SK-N-SH (cell line): ENCODE measurements at regions not wholly inside any gene's neighbourhood (a gene's known extent, or its start where the extent isn't known, plus 50 kb on each side); places are given as distances from the start of the nearest gene placed in this dataset.
A peak's percentile ranks its signal among the peaks of the same experiment; 100 is the strongest.

Experiments
- CTCF ChIA-PET: fragments of 300-600, 350-600 bp; formaldehyde crosslinking; extraction: SDS; loops from one replicate; lab custom pipeline; 2021; lab: Yijun Ruan, JAX
- POLR2A ChIA-PET: fragments of 350-600 bp; sonication (Branson Sonifier 250); formaldehyde crosslinking; extraction: SDS; loops from one replicate; lab custom pipeline; 2020; ENCODE audit warnings: antibody characterized with exemption, inconsistent platforms; lab: Yijun Ruan, JAX
- DNase-seq: peaks from one replicate; pipeline ENCODE4 v3.0.0; 2012
- H2AFZ ChIP-seq: fragments of 200-600 bp; sonication (generic); 2 replicates; pipeline ENCODE4 v1.8.1; 2016; ENCODE audit warnings: antibody characterized with exemption, mild to moderate bottlenecking, low read depth
- H3F3A ChIP-seq: fragments of 200-600 bp; sonication (generic); replicated peaks from 2 replicates; pipeline ENCODE3; 2016; ENCODE audit warnings: antibody characterized with exemption, mild to moderate bottlenecking; ENCODE audit not compliant: insufficient read depth
- H3K27ac ChIP-seq, 2 experiments: fragments of 200-500 bp in 1 of 2; fragments of 200-600 bp in 1 of 2; sonication (Bioruptor generic) in 1 of 2; sonication (generic), shearing (Covaris generic) in 1 of 2; 2 replicates each; pipeline versions ENCODE4 v1.5.1 to v1.6.1; 2014 to 2016; ENCODE audit warnings: low read depth in 2 of 2, inconsistent platforms in 1 of 2, low read length in 1 of 2, mild to moderate bottlenecking in 1 of 2, mixed read lengths in 1 of 2
- H3K27me3 ChIP-seq: fragments of 200-600 bp; sonication (generic), shearing (Covaris generic); 2 replicates; pipeline ENCODE4 v1.6.1; 2016; ENCODE audit warnings: mixed run types; ENCODE audit not compliant: insufficient read depth
- H3K36me3 ChIP-seq, 2 experiments: fragments of 200-500 bp in 1 of 2; fragments of 200-600 bp in 1 of 2; sonication (Bioruptor generic) in 1 of 2; sonication (generic) in 1 of 2; replicated peaks in 1 of 2; 2 replicates each; pipeline versions ENCODE3 to v1.5.1; 2014 to 2016; ENCODE audit warnings: low read length in 1 of 2, mild to moderate bottlenecking in 1 of 2; ENCODE audit not compliant: insufficient read depth in 2 of 2, control insufficient read depth in 1 of 2
- H3K4me1 ChIP-seq, 2 experiments: fragments of 200-500 bp in 1 of 2; fragments of 200-600 bp in 1 of 2; sonication (Bioruptor generic) in 1 of 2; sonication (generic), shearing (Covaris generic) in 1 of 2; 2 replicates each; pipeline versions ENCODE4 v1.5.1 to v1.6.1; 2014 to 2016; ENCODE audit warnings: low read depth in 1 of 2, low read length in 1 of 2, mixed run types in 1 of 2; ENCODE audit not compliant: insufficient read depth in 2 of 2, control insufficient read depth in 1 of 2
- H3K4me2 ChIP-seq: fragments of 200-600 bp; sonication (generic), shearing (Covaris generic); 2 replicates; pipeline ENCODE4 v1.6.1; 2017; ENCODE audit warnings: mixed run types
- H3K4me3 ChIP-seq, 2 experiments: fragments of 200-500 bp in 1 of 2; fragments of 200-600 bp in 1 of 2; sonication (Bioruptor generic) in 1 of 2; sonication (generic), shearing (Covaris generic) in 1 of 2; 2 replicates each; pipeline versions ENCODE4 v1.5.1 to v1.8.1; 2014 to 2016; ENCODE audit warnings: low read depth in 2 of 2, inconsistent platforms in 1 of 2, low read length in 1 of 2, mild to moderate bottlenecking in 1 of 2, mixed read lengths in 1 of 2, moderate library complexity in 1 of 2
- H3K79me2 ChIP-seq: fragments of 200-600 bp; sonication (generic); 2 replicates; pipeline ENCODE4 v1.8.1; 2017; ENCODE audit warnings: mild to moderate bottlenecking; ENCODE audit not compliant: insufficient read depth
- H3K9ac ChIP-seq: fragments of 200-600 bp; sonication (generic); 2 replicates; pipeline ENCODE4 v1.6.1; 2017; ENCODE audit warnings: mixed run types
- H3K9me2 ChIP-seq: fragments of 200-600 bp; sonication (generic); 2 replicates; pipeline ENCODE4 v1.6.1; 2017; ENCODE audit warnings: mixed run types
- H3K9me3 ChIP-seq: fragments of 200-600 bp; sonication (generic); 2 replicates; pipeline ENCODE4 v1.6.1; 2017; ENCODE audit warnings: mixed run types, mild to moderate bottlenecking, moderate library complexity
- H4K20me1 ChIP-seq: fragments of 200-600 bp; sonication (generic); 2 replicates; pipeline ENCODE4 v1.6.1; 2017; ENCODE audit warnings: mild to moderate bottlenecking, mixed run types; ENCODE audit not compliant: insufficient read depth
- CTCF ChIP-seq: fragments of 200-600 bp; sonication (generic); IDR thresholded peaks from 2 replicates; pipeline ENCODE4 v1.6.1; 2017; ENCODE audit warnings: antibody characterized with exemption, mild to moderate bottlenecking, moderate library complexity
- FOSL2 ChIP-seq: IDR thresholded peaks from 2 replicates; pipeline ENCODE4 v1.4.0; 2012; ENCODE audit warnings: low read depth, mild to moderate bottlenecking, moderate library complexity, borderline replicate concordance
- JUND ChIP-seq: IDR thresholded peaks from 2 replicates; pipeline ENCODE4 v1.4.0; 2012
- NRF1 ChIP-seq: IDR thresholded peaks from 2 replicates; pipeline ENCODE4 v1.6.1; 2012; ENCODE audit warnings: low read depth, mild to moderate bottlenecking, low read length
- RAD21 ChIP-seq: IDR thresholded peaks from 2 replicates; pipeline ENCODE4 v1.6.1; 2012; ENCODE audit warnings: mild to moderate bottlenecking, low read length
- SIN3A ChIP-seq: IDR thresholded peaks from 2 replicates; pipeline ENCODE4 v1.6.1; 2012; ENCODE audit warnings: low read depth, mild to moderate bottlenecking, low read length, moderate library complexity, borderline replicate concordance
- USF1 ChIP-seq: IDR thresholded peaks from 2 replicates; pipeline ENCODE4 v1.4.0; 2012; ENCODE audit warnings: low read depth, borderline replicate concordance
- YY1 ChIP-seq: IDR thresholded peaks from 2 replicates; pipeline ENCODE4 v1.4.0; 2012; ENCODE audit warnings: low read depth, mild to moderate bottlenecking
- ZBTB33 ChIP-seq: IDR thresholded peaks from 2 replicates; pipeline ENCODE4 v1.4.0; 2012; ENCODE audit warnings: low read depth, borderline replicate concordance
- WGBS: methylation state at CpG from one replicate; pipeline ENCODE4 v1.1.6; 2017; ENCODE audit warnings: low lambda C conversion rate; 5-methylcytosine and 5-hydroxymethylcytosine counted together

- POLR2A ChIA-PET: no interaction called here
- no peaks in the 10 kb centered on the region for H3K27me3 ChIP-seq
- 20% methylated on average over 1 of the region's 1 CpG for WGBS
- H3K4me3 ChIP-seq: no peak overlapping the region
- no peaks in the 10 kb centered on the region for H4K20me1 ChIP-seq
- no peak overlapping the region for H3K9ac ChIP-seq
- H3F3A ChIP-seq: peaks cover 4% of the 10 kb centered on the region
- TF ChIP-seq FOSL2: no peak
- no peak for TF ChIP-seq SIN3A
- TF ChIP-seq YY1: no peak
- no peak for TF ChIP-seq JUND
- H3K4me1 ChIP-seq: peaks cover 0 to 4% of the 10 kb centered on the region in 2 experiments; a peak in 2 of 4 replicates
- no peak overlapping the region for H3K4me2 ChIP-seq
- no peak for DNase-seq
- no peaks in the 10 kb centered on the region for H3K79me2 ChIP-seq
- no peaks in the 10 kb centered on the region for H3K9me2 ChIP-seq
- H3K36me3 ChIP-seq: no peaks in the 10 kb centered on the region
- no peak overlapping the region for H3K27ac ChIP-seq
- no peak overlapping the region for H2AFZ ChIP-seq
- peaks cover 8% of the 10 kb centered on the region; the same call in 1 of the 2 replicates for H3K9me3 ChIP-seq
- CTCF ChIA-PET: no interaction called here
Measured at GRCh38 chr7:114823290-114823689, 98.6 kb upstream of the MDFIC start.

GRCh38 chr7:114825423-114825951 lies 96.4 kb upstream of the MDFIC start:
- CTCF ChIA-PET: interaction anchor here (1.2 kb wide), 1 partner anchor 13 kb away, joined by 3 read pairs; no protein-coding TSS in a partner anchor
- POLR2A ChIA-PET: no interaction called here
- peaks cover 8% of the 10 kb centered on the region; the same call in 1 of the 2 replicates for H3K9me3 ChIP-seq

More at GRCh38 chr7:114825423-114825951, 96.4 kb upstream of the MDFIC start:
- 14% methylated on average over 3 of the region's 3 CpGs for WGBS
- 0 out of 2 replicates have a peak, but pooled peaks have one; percentile 9 for TF ChIP-seq CTCF
- no peak for TF ChIP-seq USF1
- TF ChIP-seq ZBTB33: 0 out of 2 replicates have a peak, but pooled peaks have one; percentile 21
- no peak for TF ChIP-seq RAD21
- no peak for TF ChIP-seq NRF1
- no peak overlapping the region for H3K4me2 ChIP-seq
- no peaks in the 10 kb centered on the region for H3K36me3 ChIP-seq
- H3K9me2 ChIP-seq: no peaks in the 10 kb centered on the region
- no peak overlapping the region for H3K27ac ChIP-seq
- H3K4me1 ChIP-seq: peaks cover 0 to 4% of the 10 kb centered on the region in 2 experiments; a peak in 2 of 4 replicates
- H3K79me2 ChIP-seq: no peaks in the 10 kb centered on the region
- H3K4me3 ChIP-seq: no peak overlapping the region
- no peak overlapping the region for H3K9ac ChIP-seq
- H4K20me1 ChIP-seq: no peaks in the 10 kb centered on the region
- no peaks in the 10 kb centered on the region for H3F3A ChIP-seq
- H2AFZ ChIP-seq: no peak overlapping the region
- no peak for DNase-seq
- H3K27me3 ChIP-seq: no peaks in the 10 kb centered on the region
